ENCODE measurements at regions not wholly inside any gene's neighbourhood (a gene's known extent, or its start where the extent isn't known, plus 50 kb on each side); places are given as distances from the start of the nearest gene placed in this dataset.
A peak's percentile ranks its signal among the peaks of the same experiment; 100 is the strongest.

GRCh38 chr9:82457891-82458290 lies 469.3 kb downstream of the SPATA31D1 start:
- no peak overlapping the region for H3K4me3 ChIP-seq (ENCODE audit: low read length)
- TF ChIP-seq CTCF (conservative IDR thresholded peaks at IDR 0.05; ENCODE audit: low read depth, low read length): no peak
- DNase-seq (ENCODE audit: low read depth): no peak

- TF ChIP-seq CTCF (conservative IDR thresholded peaks at IDR 0.05; ENCODE audit: low read depth, low read length): no peak
- no peak overlapping the region for H3K4me3 ChIP-seq (ENCODE audit: low read length)
- DNase-seq (ENCODE audit: low read depth): no peak
Observed at GRCh38 chr9:82458296-82458695, 469.7 kb downstream of the SPATA31D1 start.

GRCh38 chr9:82466616-82467260 lies 478.2 kb downstream of the SPATA31D1 start:
- TF ChIP-seq CTCF (conservative IDR thresholded peaks at IDR 0.05; ENCODE audit: low read depth, low read length): peak; percentile 28
- no peak overlapping the region for H3K4me3 ChIP-seq (ENCODE audit: low read length)
- DNase-seq (ENCODE audit: low read depth): no peak

- no peak for DNase-seq (ENCODE audit: low read depth)
- no peak for TF ChIP-seq CTCF (conservative IDR thresholded peaks at IDR 0.05; ENCODE audit: low read depth, low read length)
- H3K4me3 ChIP-seq (ENCODE audit: low read length): no peak overlapping the region
Observed at GRCh38 chr9:82467436-82467835, 478.9 kb downstream of the SPATA31D1 start.

GRCh38 chr9:82474235-82474634 lies 485.7 kb downstream of the SPATA31D1 start:
- no peak for DNase-seq (ENCODE audit: low read depth)
- no peak for TF ChIP-seq CTCF (conservative IDR thresholded peaks at IDR 0.05; ENCODE audit: low read depth, low read length)

GRCh38 chr9:82475584-82476301 lies 487.2 kb downstream of the SPATA31D1 start:
- DNase-seq (ENCODE audit: low read depth): no peak
- no peak for TF ChIP-seq CTCF (conservative IDR thresholded peaks at IDR 0.05; ENCODE audit: low read depth, low read length)
- no peak overlapping the region for H3K4me3 ChIP-seq (ENCODE audit: low read length)

More at GRCh38 chr9:82474235-82474634, 485.7 kb downstream of the SPATA31D1 start:
- no peak overlapping the region for H3K4me3 ChIP-seq (ENCODE audit: low read length)

- no peak for DNase-seq (ENCODE audit: low read depth)
- H3K4me3 ChIP-seq (ENCODE audit: low read length): no peak overlapping the region
- TF ChIP-seq CTCF (conservative IDR thresholded peaks at IDR 0.05; ENCODE audit: low read depth, low read length): no peak
Observed at GRCh38 chr9:82480921-82481320, 492.3 kb downstream of the SPATA31D1 start.
